GM19372 (cell line): ENCODE measurements at regions not wholly inside any gene's neighbourhood (a gene's known extent, or its start where the extent isn't known, plus 50 kb on each side); places are given as distances from the start of the nearest gene placed in this dataset.
"Not testable (repeated sequence)": the region's sequence is repeated elsewhere in the genome, so short reads cannot be mapped to it uniquely, and the experiment has no call there.

Experiments used
- ATAC-seq: cut with Tn5 transposase; IDR thresholded peaks from one replicate; pipeline ENCODE4 v1.9.1; 2021; ENCODE audit warnings: mild to moderate bottlenecking, low read depth, moderate library complexity; ENCODE audit not compliant: unreplicated experiment

DNA sequence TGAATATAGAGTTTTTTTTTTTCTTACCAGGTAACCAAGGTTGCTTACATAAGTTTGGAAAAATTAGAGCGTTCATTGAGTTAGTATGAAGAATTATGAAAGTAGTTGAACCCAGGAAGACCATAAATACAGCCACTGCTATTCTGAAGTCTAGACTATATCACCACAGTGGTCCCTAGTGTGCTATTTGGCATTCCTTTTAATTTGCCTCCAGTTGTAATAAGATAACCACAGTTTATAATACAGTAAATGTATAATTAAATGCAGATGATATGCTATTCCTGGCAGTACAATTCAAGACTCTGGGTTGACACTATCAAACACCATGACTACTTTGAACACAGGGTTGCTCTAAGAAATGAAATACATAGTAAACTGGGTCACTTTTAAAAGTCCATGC, 270.5 kb downstream of the BRINP2 start:
- no peak for ATAC-seq

DNA sequence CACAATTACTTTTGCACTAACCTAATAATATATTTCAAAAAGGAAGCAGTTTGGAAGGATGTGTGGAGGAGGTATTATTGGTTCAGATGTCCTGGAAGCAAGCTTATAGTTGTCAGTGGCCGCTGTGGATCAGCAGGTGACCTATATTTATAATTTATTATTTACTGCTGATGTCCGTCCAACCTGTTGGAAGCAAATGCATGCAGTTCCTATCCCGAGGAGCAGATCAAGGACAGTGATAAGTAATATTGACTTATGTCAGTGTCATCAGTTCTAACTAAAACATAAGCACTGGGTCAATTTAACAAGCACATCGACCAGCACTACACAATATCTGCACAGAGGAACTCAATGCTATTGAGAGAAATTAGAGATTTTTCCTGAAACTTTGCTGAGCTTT, 270.1 kb downstream of the BRINP2 start:
- no peak for ATAC-seq

DNA sequence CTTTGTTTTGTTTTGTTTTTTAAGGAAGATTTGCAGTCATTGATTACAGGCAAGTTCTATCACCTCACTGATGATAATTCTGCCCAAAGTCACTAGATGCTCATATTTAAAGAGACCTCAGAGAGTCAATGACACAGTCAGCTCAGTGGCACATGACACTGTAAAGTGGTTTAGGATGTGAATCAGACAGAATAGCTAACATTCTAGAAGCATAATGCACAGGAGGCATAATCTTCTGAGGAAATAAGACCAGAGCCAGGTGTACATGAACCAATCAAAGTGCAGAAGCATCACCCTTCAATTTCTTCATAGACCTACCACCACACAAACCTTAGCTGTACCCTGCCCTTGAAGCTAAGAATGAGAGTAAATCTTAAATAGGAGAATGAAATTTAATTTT, 268.5 kb downstream of the BRINP2 start:
- ATAC-seq: no peak

DNA sequence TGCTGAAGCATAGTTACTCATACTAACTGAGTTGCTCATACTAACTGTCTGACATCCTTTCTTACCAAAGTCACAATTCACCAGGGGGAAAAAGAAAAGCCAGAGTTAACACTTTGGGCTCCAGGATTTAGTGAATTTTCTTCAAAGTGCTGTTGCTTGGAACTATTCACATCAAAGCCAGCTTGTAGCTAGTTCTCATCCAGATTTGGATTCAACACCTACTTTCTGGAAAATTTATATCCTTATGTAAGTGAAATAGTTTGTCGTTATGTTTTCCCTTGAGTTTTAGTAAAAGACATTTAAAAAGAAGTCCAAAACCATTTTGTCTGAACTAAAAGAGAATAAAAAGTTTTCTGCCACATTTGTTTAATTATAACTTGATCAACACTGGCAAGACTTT, 264.6 kb downstream of the BRINP2 start:
- ATAC-seq: no peak

DNA sequence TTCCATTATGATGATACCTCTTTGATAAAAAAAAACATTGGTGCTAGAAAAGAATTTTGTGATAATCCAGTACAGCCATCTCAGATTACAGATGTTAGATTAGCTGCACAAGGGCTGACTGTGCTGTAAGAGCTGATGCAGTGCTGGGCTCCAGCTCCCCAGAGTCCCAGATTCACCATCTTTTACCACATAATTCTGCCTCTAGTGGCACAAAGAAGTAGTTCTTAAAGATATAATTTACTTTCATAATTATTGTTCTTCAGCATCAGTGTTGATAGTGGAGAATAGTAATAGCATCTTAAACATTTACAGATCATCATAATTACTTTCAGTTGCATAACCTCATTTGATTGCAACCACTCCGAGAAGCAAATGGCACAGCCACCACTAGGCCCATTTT, 262.1 kb downstream of the BRINP2 start:
- ATAC-seq: no peak

DNA sequence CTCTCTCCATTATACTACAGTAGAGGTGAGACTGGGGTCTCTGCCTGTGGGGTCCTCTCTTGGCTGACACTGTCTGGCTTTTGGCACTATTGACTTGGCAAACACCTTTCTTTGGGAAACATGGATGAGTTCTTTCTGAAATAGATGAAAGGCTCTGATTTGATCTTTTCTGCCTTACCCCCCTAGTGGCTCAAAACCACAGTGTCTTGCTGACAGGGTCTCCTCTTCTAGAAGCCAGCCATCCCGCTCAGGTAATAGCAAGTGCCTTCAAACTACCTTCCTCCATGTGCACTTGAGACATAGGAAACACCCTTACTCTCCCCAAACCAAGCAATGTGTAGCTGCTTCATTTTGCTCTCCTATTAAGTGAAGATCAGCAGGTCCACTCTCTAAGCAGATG, 260.4 kb downstream of the BRINP2 start:
- no peak for ATAC-seq

DNA sequence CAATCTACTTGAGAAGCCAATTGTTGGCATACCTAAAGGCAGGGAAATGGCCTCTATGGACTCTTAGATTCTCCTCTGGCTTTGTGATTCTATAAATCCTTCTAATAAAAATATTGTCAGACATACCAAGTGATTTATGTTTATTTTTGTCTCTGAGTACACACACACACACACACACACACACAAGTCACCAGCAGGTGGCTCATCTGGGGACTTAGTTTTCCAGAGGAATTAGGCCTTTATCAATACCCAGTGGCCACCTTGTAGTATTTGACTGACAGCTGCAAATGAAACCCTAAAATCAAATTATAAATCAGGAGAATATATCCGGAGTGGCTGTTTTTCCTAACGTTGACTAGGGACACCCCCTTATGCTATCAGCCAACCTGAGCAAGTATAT, 258.5 kb downstream of the BRINP2 start:
- ATAC-seq: no peak

DNA sequence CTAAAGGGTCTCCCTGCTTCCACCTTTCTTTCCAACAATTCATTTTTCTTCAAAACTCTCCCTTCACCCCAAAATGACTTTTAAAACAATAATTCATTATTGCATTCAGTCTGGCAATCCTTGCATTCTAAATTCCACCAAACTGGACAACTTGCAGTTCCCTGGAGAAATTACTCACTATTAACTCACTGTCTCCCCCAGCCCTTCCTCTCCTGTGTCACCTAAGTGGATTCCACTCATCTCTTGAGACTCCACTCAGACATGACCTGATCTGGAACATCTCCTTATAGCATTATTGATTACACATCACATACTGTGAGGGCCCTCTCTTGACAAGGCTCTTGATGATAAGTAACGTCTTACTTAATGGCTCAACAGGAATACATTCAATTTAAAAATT, 257.1 kb downstream of the BRINP2 start:
- ATAC-seq: no peak

DNA sequence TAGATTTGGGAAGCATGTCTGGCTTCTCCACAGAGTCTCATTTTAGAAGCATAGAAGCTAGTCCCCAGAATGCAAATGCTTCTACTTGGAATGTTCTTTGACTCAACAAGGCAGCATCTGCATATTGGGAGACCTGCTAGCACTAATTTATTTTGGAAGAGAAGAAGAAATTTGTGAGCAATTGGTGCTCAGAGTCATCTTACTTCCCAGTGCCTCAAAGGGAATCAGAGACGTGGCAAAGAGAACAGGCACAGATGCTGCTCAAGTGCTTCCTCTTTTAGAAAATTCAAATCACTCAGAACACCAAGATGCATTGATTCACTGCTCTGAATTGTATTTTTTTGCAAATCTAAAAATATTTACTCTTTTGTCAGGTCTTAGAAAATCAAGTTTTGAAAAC, 255.7 kb downstream of the BRINP2 start:
- no peak for ATAC-seq

DNA sequence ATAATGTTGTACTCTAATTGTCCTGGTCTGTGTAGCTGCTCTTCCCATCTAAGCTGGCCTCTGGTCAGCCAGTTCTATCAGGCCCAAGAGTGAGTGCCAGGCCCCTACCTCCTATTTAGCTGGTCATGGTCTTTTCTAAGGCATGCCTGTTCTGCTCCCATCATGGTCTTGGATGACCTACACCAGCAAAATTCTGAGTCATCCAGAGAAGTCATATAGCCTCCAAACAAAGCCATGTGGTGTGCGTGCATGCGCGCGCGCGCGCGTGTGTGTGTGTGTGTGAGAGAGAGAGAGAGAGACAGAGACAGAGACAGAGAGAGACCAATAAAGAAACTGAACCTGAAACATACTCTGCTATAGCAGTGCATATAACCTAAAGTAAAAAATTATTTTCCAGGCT, 254.4 kb downstream of the BRINP2 start:
- no peak for ATAC-seq

DNA sequence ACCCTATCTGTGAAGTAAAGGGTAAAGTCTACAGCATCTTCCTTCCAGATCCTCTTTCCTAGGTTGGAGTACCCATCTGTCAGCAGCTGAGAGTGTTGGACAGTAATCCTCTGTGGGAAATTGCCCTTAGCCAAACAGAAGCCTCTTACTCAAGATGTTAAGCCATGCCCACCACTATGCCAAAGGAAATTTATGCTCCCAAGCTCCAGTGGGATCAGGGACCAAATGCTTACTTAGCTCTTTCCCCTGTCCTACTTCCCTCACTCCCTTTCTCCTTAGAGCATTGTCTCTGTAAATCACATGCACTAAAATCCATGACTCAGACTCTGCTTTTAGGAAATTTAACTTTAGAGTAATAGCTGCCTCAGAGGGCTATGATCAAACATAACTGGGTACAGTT, 254.0 kb downstream of the BRINP2 start:
- ATAC-seq: no peak

DNA sequence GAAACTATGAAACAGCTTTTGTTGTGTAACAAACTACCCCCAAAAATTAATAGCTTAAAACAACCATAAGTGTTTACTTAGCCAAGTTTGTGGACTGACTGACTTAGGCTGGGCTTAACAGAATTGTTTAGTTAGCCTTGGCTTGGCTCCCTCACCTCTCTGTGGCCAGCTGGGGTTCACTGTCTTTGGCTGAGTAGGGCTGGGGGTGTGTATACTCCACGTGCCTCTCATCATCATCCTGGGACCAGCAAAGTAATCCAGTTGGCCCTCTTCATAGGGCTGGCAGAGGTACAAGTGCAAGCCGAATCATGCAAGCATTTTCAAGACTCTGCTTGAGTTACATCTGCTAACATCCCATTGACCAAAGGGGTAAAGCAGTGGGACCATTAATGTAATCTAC, 252.3 kb downstream of the BRINP2 start:
- ATAC-seq: no peak

DNA sequence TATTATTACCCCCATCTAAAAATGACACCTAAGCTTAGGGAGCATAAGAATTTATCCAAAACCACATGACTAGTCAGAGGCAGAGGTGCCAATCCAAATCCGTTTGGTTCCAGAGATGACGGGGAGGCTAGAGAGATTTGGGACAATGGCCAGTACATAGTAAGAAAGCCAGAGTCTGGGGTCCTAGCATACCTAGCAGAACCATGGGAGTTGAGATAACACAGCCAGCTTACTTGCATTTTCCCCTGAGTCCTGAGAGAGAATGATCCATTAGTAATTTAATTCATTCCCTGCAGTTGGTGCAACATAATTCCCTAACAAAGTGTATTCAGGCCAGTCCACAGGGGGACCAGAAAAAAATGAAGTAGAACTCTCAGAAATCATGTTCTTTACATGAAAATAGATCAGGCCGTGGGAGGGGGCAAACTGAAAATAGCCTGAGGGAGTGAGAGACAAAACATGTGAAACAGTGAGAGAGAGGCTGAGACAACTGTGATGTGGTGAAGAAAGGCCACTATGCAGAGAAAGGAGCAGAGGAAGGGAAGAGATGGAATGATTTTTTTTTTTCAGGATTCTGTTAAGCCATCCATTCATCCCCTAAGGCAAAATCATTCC, 243.3 kb downstream of the BRINP2 start:
- ATAC-seq: no peak

DNA sequence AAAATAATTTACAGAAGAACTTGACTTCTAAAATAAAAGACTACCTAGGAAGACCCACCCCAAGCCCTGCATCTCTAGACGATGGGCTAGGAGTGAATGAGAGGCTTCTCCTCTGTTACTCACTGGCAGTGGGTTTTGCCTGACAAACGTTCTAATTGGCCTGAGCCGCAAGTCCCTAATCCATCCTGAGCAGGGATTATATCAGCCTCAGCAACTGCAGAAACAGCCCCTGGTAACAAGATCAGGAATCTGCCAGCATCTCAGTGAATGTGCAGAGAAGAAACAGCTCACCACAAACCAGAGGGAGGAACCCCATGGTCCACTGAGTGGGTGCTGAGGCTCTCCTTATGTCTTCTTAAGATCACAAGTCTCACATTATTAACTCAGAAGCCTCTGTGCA, 240.6 kb downstream of the BRINP2 start:
- no peak for ATAC-seq

DNA sequence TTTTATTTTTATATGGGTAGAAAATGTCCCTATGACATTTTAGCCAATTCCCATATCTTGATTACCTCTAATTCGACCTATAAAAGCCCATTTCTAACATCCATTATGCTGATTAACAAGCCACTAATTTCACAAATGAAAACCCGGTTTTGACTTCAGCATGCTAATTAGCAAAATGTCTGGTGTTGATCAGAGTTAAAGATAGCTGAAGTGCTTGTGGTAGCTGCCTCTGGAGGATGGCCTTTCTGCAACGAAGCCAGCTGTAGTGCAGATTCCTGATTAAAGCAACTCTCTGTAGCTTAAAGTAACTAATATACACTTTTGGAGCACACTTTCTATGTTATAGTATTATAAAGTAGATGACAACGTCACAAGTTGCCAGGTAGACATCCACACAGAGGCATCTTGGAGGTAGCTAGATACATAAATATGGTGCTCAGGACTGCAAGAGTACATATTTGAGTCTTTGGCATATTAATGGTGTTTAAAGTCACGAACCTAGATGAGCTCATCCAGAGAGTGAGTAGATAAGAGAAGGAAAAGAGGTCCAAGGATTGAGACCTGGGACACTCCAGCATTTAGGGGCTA, 239.5 kb downstream of the BRINP2 start:
- no peak for ATAC-seq

DNA sequence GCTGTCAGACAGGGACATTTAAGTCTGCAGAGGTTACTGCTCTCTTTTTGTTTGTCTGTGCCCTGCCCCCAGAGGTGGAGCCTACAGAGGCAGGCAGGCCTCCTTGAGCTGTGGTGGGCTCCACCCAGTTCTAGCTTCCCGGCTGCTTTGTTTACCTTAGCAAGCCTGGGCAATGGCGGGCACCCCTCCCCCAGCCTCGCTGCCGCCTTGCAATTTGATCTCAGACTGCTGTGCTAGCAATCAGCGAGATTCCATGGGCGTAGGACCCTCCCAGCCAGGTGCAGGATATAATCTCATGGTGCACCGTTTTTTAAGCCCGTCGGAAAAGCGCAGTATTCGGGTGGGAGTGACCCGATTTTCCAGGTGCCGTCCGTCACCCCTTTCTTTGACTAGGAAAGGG, 235.6 kb downstream of the BRINP2 start:
- not testable (repeated sequence) for ATAC-seq

DNA sequence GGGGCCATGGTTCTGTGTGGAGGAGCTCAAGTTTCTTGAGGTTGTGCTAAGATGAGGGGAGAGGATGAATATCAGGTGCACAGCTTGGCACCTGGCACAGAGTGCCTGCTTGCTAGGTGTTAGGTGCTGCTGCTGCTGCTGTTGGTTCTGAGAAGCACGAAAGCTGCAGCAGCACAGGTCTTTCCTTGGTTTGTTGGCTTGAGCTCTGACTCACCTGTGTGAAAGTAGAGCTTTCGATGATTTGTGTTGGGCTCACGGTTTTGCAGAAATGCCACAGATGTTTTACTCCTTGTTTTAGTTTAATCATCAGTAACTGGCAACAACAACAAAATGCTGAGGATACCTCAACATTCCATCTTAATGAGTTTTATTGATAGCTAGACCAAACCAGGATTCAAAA, 221.6 kb downstream of the BRINP2 start:
- ATAC-seq: no peak

DNA sequence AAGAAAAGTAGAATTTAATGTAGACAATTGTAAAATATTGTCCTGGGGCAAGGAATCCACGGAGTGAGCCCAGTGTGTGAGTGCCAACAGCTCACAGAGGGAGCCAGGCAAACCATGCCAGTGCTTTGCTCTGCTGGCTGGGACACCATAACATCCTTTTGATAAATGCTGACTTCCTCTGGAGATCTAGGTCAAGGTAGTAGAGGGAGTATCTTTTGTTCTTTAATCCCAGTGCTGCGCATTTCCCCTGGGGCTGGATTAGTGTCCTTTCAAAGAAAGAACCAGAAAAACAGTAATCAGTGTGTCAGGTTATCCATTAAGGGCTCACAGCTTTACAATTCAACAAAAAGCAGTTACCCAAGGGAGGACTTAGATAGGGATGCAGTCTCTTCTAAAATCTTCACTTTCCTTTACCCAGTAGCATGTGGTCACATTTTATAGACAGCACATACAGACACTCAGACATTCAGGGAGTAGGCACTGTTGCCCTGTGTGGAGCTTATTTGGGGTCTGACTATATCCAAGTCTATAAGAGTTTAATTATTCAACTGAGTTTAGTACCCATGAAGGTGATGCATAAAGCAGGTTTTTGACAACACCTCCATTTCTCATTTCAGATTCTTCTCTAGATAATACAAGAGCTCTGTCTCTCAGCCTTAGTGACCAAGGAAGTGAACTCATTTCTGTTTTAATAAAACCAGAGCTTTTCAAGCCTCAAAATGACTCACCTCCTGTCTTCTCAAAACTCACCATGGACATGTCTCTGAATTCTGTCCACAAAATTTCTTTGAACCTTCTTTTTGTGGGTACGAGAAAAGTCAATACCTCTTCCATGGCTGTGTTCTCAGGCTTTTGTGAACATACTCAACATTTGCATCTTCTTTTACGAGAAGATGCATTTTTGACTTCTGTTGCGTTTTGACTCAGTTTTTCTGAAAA, 215.3 kb downstream of the BRINP2 start:
- no peak for ATAC-seq

DNA sequence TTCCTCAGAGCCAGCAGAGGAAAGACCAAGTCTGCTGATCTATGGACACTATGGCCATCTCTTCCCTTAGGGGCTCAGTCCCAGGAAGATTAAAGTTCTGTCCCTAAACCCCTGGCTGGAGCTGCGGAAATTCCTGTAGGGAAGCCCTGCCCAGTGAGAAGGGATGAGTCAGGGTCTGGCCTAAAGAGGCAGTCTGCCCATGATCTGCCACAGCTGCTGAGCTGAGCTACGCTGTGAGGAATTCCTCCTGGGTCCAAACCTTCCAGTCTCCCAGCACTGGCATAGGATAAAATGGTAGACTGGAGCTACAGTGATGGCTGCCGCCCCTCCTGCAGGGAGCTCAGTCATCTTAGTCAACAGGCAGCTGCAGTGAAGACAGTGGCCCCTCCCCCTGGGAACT, 213.7 kb downstream of the BRINP2 start:
- ATAC-seq: no peak

DNA sequence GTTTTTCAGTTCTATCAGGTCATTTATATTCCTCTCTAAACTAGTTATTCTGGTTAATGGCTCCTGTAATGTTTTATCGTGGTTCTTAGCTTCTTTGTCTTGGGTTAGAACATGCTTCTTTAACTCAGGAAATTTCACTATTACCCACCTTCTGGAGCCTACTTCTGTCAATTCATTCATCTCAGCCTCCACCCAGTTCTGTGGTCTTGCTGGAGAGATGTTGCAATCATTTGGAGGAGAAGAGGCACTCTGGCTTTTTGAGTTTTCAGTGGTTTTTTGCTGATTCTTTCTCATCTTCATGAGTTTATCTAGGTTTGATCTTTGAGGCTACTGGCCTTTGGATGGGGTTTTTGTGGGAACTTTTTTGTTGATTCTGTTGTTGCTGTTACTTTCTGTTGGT, 213.0 kb downstream of the BRINP2 start:
- ATAC-seq: no peak

DNA sequence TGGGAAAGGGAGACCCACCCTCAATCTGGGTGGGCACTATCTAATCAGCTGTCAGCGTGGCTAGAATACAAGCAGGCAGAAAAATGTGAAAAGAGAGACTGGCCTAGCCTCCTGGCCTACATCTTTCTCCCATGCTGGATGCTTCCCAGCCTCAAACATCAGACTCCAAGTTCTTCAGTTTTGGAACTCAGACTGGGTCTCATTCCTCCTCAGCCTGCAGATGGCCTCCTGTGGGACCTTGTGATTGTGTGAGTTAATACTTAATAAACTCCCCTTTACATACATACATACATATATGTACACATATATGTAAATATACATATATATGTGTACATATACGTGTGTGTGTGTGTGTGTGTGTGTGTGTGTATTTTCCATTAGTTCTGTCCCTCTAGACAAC, 207.1 kb downstream of the BRINP2 start:
- no peak for ATAC-seq

DNA sequence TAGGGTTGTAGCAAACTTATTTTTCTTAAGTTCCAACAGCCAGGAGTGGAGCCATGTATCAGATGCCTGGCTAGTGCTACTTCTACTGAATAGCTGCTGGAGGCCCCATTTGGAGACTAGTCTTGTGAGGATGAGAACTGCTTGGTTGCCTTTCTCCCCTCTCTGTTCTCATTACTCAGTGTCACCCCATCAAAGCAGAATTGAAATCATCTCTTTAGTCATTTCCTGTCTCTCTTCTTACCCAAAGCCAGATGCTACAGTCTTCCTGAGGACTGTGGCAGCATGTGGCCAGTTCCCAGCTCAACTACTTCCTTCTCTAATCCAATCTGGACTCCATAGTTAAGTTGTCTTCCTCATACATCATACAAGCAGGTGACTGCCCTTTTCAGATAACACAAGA, 197.5 kb downstream of the BRINP2 start:
- ATAC-seq: no peak
